CD14-positive monocyte (primary cell): ENCODE measurements at regions not wholly inside any gene's neighbourhood (a gene's known extent, or its start where the extent isn't known, plus 50 kb on each side); places are given as distances from the start of the nearest gene placed in this dataset.

Source experiments
- DNase-seq, 3 donors: peaks; one replicate each; pipeline ENCODE4 v3.0.0-alpha.2; 2011 to 2022
- H2AFZ ChIP-seq: 2 replicates; pipeline ENCODE4 v1.6.0; 2012; ENCODE audit warnings: mild to moderate bottlenecking, low read depth, low read length, inconsistent platforms; ENCODE audit not compliant: insufficient read depth, poor library complexity, severe bottlenecking
- H3K27ac ChIP-seq, 2 donors: 1 replicate in 1 of 2; 2 replicates in 1 of 2; pipeline ENCODE4 v1.5.1; 2012 to 2013; ENCODE audit warnings: low read length in 2 of 2, control low read depth in 1 of 2, inconsistent platforms in 1 of 2, low read depth in 1 of 2, mild to moderate bottlenecking in 1 of 2
- H3K27me3 ChIP-seq, 2 donors: one replicate each; pipeline versions ENCODE4 v1.6.0 to v1.6.1; 2011 to 2013; ENCODE audit warnings: low read length in 2 of 2; ENCODE audit not compliant: control insufficient read depth in 2 of 2, insufficient read depth in 2 of 2
- H3K36me3 ChIP-seq, 2 donors: replicated peaks in 1 of 2; 1 replicate in 1 of 2; 2 replicates in 1 of 2; pipeline versions ENCODE4 v1.5.1 to v1.6.1; 2012 to 2013; ENCODE audit warnings: low read length in 2 of 2, control low read depth in 1 of 2, inconsistent platforms in 1 of 2, mild to moderate bottlenecking in 1 of 2; ENCODE audit not compliant: insufficient read depth in 2 of 2, control insufficient read depth in 1 of 2
- H3K4me1 ChIP-seq, 2 donors: 1 replicate in 1 of 2; 2 replicates in 1 of 2; pipeline versions ENCODE4 v1.5.1 to v1.6.1; 2012 to 2013; ENCODE audit warnings: low read length in 2 of 2, control low read depth in 1 of 2, inconsistent platforms in 1 of 2, mild to moderate bottlenecking in 1 of 2, moderate library complexity in 1 of 2; ENCODE audit not compliant: insufficient read depth in 2 of 2, control insufficient read depth in 1 of 2
- H3K4me2 ChIP-seq: replicated peaks from 2 replicates; pipeline ENCODE3; 2012; ENCODE audit warnings: low read length, moderate library complexity, mild to moderate bottlenecking; ENCODE audit not compliant: poor library complexity, severe bottlenecking; ENCODE audit errors: extremely low read depth
- H3K4me3 ChIP-seq, 3 experiments: fragments of 200-600 bp in 1 of 3; sonication (generic) in 1 of 3; replicated peaks in 1 of 3; 1 replicate in 2 of 3; 2 replicates in 1 of 3; pipeline ENCODE4 v1.5.1; 2011 to 2013; ENCODE audit warnings: low read length in 3 of 3, mild to moderate bottlenecking in 3 of 3, control low read depth in 2 of 3, low read depth in 2 of 3, inconsistent platforms in 1 of 3, moderate library complexity in 1 of 3
- H3K79me2 ChIP-seq: 2 replicates; pipeline ENCODE4 v1.6.0; 2012; ENCODE audit warnings: mild to moderate bottlenecking, control low read depth, inconsistent platforms, low read length, moderate library complexity; ENCODE audit not compliant: insufficient read depth
- H3K9ac ChIP-seq: 2 replicates; pipeline ENCODE4 v1.6.0; 2017; ENCODE audit warnings: low read length, mild to moderate bottlenecking; ENCODE audit not compliant: insufficient read depth, poor library complexity, severe bottlenecking
- H3K9me3 ChIP-seq, 2 donors: replicated peaks in 1 of 2; 1 replicate in 1 of 2; 2 replicates in 1 of 2; pipeline versions ENCODE4 v1.5.1 to v1.6.1; 2012 to 2013; ENCODE audit warnings: low read length in 2 of 2, control low read depth in 1 of 2; ENCODE audit not compliant: control insufficient read depth in 1 of 2, insufficient read depth in 1 of 2
- H4K20me1 ChIP-seq: 2 replicates; pipeline ENCODE4 v1.6.0; 2012; ENCODE audit warnings: mild to moderate bottlenecking, low read length, control low read depth, moderate library complexity; ENCODE audit not compliant: insufficient read depth
- H3K27ac Mint-ChIP-seq, 7 donors: one replicate each; pipeline ENCODE4 v1.8.0; 2020; ENCODE audit warnings: mild to moderate bottlenecking in 7 of 7, mixed read lengths in 7 of 7, moderate library complexity in 6 of 7, inconsistent platforms in 2 of 7
- H3K27me3 Mint-ChIP-seq, 3 donors: one replicate each; pipeline ENCODE4 v1.8.0; 2021 to 2022; ENCODE audit warnings: low read depth in 3 of 3, mild to moderate bottlenecking in 3 of 3, mixed read lengths in 3 of 3, moderate library complexity in 3 of 3, inconsistent platforms in 1 of 3
- H3K36me3 Mint-ChIP-seq, 2 donors: one replicate each; pipeline ENCODE4 v1.8.0; 2020; ENCODE audit warnings: mixed read lengths in 2 of 2, inconsistent platforms in 1 of 2, mild to moderate bottlenecking in 1 of 2
- H3K4me1 Mint-ChIP-seq: one replicate; pipeline ENCODE4 v1.8.0; 2020; ENCODE audit warnings: mild to moderate bottlenecking, mixed read lengths
- H3K4me3 Mint-ChIP-seq, 2 donors: one replicate each; pipeline ENCODE4 v1.8.0; 2020; ENCODE audit warnings: mild to moderate bottlenecking in 2 of 2, mixed read lengths in 2 of 2, moderate library complexity in 1 of 2
- H3K9me3 Mint-ChIP-seq, 7 donors: one replicate each; pipeline ENCODE4 v1.8.0; 2020 to 2022; ENCODE audit warnings: mixed read lengths in 7 of 7, mild to moderate bottlenecking in 6 of 7, moderate library complexity in 6 of 7, inconsistent platforms in 2 of 7
- CTCF ChIP-seq: fragments of 200-600 bp; IDR thresholded peaks from one replicate; pipeline ENCODE4 v1.8.0; 2022; ENCODE audit warnings: antibody characterized with exemption, mild to moderate bottlenecking
- WGBS: methylation state at CpG from one replicate; pipeline ENCODE4 v1.1.5; 2013; ENCODE audit warnings: missing lambda C conversion rate; ENCODE audit not compliant: insufficient coverage; 5-methylcytosine and 5-hydroxymethylcytosine counted together
- intact Hi-C, 2 donors: fragments of 100-400 bp; cut with micrococcal nuclease; formaldehyde crosslinking; loops; one replicate each; pipeline versions ENCODE4 v1.15.0 to v1.15.1; 2023

GRCh38 chr5:100746730-100747129, 156.4 kb downstream of the ST8SIA4 start:
- intact Hi-C loops, result no loop called here
- peaks cover 8 to 13% of the 10 kb centered on the region in 2 donors for H3K4me1 ChIP-seq
- H3K4me3 ChIP-seq, result peak overlapping the region in 2 of 3 experiments; percentile 9 to 60
- no peaks in the 10 kb centered on the region for H3K36me3 Mint-ChIP-seq
- peak; percentile 46 to 64 (median 59) for DNase-seq
- no peaks in the 10 kb centered on the region for H3K27me3 ChIP-seq
- H3K9ac ChIP-seq, result no peak overlapping the region
- no peaks in the 10 kb centered on the region for H3K9me3 ChIP-seq
- no CpG with 5 or more reads among the region's 1 CpG for WGBS
- peak overlapping the region; percentile 51 for H2AFZ ChIP-seq
- no peaks in the 10 kb centered on the region for H4K20me1 ChIP-seq
- peak overlapping the region in 1 of 2 donors; percentile 68 for H3K4me3 Mint-ChIP-seq
- H3K27me3 Mint-ChIP-seq, result no peaks in the 10 kb centered on the region
- H3K4me2 ChIP-seq, result peak overlapping the region; percentile 69
- H3K79me2 ChIP-seq, result no peaks in the 10 kb centered on the region
- peaks cover 0 to 2% (median 0%) of the 10 kb centered on the region in 7 donors for H3K9me3 Mint-ChIP-seq
- no peaks in the 10 kb centered on the region for H3K36me3 ChIP-seq
- H3K27ac ChIP-seq, result peak overlapping the region in 1 of 2 donors; percentile 79
- H3K4me1 Mint-ChIP-seq, result peaks cover 11% of the 10 kb centered on the region
- H3K27ac Mint-ChIP-seq, result peak overlapping the region; percentile 73 to 88 (median 76)
- TF ChIP-seq CTCF, result no peak

- WGBS, result 96% methylated on average over 6 of the region's 8 CpGs
- Mint-ChIP-seq H3K4me3 (no peak overlapping the region), H3K27me3 (no peaks in the 10 kb centered on the region), H3K9me3 (peaks cover 0 to 2% (median 0%) of the 10 kb centered on the region in 7 donors), H3K36me3 (no peaks in the 10 kb centered on the region), H3K4me1 (peaks cover 11% of the 10 kb centered on the region), H3K27ac (no peak overlapping the region)
- Histone ChIP-seq H3K27me3 (no peaks in the 10 kb centered on the region), H3K9me3 (no peaks in the 10 kb centered on the region), H4K20me1 (no peaks in the 10 kb centered on the region), H3K79me2 (no peaks in the 10 kb centered on the region), H3K4me1 (peaks cover 8 to 13% of the 10 kb centered on the region in 2 donors), H2AFZ (no peak overlapping the region), H3K4me3 (no peak overlapping the region), H3K9ac (no peak overlapping the region), H3K4me2 (no peak overlapping the region), H3K27ac (no peak overlapping the region), H3K36me3 (no peaks in the 10 kb centered on the region)
- DNase-seq, result no peak
- intact Hi-C loops, result no loop called here
- TF ChIP-seq CTCF, result no peak
These were observed 153.3 kb downstream of the ST8SIA4 start for GRCh38 chr5:100749771-100750284.
